Ishikawa (cell line): ENCODE measurements at regions not wholly inside any gene's neighbourhood (a gene's known extent, or its start where the extent isn't known, plus 50 kb on each side); places are given as distances from the start of the nearest gene placed in this dataset.
A peak's percentile ranks its signal among the peaks of the same experiment; 100 is the strongest.

ENCODE experiments used
- CEBPB ChIP-seq: IDR thresholded peaks from 2 replicates; pipeline ENCODE4 v1.6.1; 2012
- CREB1 ChIP-seq: IDR thresholded peaks from 2 replicates; pipeline ENCODE4 v1.6.1; 2012; ENCODE audit warnings: low read depth
- EGR1 ChIP-seq: IDR thresholded peaks from 2 replicates; pipeline ENCODE4 v1.6.1; 2012
- EP300 ChIP-seq: IDR thresholded peaks from 2 replicates; pipeline ENCODE4 v1.6.1; 2012; ENCODE audit warnings: borderline replicate concordance
- FOXM1 ChIP-seq: IDR thresholded peaks from 2 replicates; pipeline ENCODE4 v1.6.1; 2012; ENCODE audit warnings: low read depth, borderline replicate concordance
- MAX ChIP-seq: IDR thresholded peaks from 2 replicates; pipeline ENCODE4 v1.6.1; 2012
- NFIC ChIP-seq: IDR thresholded peaks from 2 replicates; pipeline ENCODE4 v1.6.1; 2012
- RAD21 ChIP-seq: IDR thresholded peaks from 2 replicates; pipeline ENCODE4 v1.6.1; 2012; ENCODE audit warnings: low read depth
- TAF1 ChIP-seq: IDR thresholded peaks from 2 replicates; pipeline ENCODE4 v1.6.1; 2012; ENCODE audit warnings: low read depth, mild to moderate bottlenecking
- TEAD4 ChIP-seq: IDR thresholded peaks from 2 replicates; pipeline ENCODE4 v1.6.1; 2012
- USF1 ChIP-seq: IDR thresholded peaks from 2 replicates; pipeline ENCODE4 v1.6.1; 2012
- YY1 ChIP-seq: IDR thresholded peaks from 2 replicates; pipeline ENCODE4 v1.6.1; 2012; ENCODE audit warnings: low read depth
- ZBTB7A ChIP-seq: IDR thresholded peaks from 2 replicates; pipeline ENCODE4 v1.6.1; 2012; ENCODE audit warnings: low read depth
- TF ChIP-seq, protein P1 (sequence below): IDR thresholded peaks from 2 replicates; pipeline ENCODE4 v1.6.1; 2012; ENCODE audit warnings: low read depth, mild to moderate bottlenecking

DNA sequence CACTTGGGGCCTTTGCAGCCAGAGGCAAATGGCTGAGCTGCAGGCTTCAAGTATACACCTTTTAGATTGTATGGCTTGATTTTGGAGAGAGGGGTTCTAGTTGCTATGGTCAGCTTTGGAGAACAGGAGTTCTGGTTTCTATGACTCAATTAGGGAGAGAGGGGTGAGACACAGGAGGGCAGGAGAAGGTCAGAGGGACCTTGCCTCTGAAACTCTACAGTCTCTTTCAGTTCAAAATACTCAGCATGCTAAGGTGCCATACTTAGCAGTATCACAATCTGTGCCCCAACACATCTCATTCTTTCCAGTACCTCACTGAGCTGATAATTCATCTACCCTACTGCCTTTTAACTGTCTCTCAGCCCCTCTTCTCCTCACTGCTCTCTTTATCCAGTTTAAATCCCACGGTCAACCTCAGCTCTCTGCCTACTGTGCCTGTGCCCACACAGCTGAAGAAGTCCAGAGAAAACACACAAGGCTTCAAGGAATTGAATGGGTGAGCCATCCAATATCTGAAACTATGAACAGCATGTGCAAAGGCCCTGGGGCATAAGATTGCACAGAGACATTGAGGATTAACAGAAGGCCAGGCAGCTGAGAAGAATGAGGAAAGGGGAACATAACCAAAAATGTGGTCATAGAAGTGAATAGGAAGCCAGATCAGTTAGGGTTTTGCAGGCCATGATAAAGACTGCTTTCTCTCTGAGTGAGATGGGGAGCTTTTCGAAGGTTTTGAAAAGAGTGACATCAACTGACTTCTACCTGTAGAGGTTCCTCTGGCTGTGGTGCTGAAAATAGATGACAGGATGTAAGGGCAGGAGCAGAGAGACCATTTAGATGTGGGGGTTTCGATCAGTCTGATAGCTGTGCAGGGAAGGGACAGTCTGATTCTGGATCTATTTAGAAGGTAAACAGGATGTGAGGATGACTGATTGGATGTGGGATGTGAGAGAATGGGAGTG, 54.5 kb upstream of the C3orf80 start:
- TF ChIP-seq RAD21: no peak
- TF ChIP-seq, protein P1, sequence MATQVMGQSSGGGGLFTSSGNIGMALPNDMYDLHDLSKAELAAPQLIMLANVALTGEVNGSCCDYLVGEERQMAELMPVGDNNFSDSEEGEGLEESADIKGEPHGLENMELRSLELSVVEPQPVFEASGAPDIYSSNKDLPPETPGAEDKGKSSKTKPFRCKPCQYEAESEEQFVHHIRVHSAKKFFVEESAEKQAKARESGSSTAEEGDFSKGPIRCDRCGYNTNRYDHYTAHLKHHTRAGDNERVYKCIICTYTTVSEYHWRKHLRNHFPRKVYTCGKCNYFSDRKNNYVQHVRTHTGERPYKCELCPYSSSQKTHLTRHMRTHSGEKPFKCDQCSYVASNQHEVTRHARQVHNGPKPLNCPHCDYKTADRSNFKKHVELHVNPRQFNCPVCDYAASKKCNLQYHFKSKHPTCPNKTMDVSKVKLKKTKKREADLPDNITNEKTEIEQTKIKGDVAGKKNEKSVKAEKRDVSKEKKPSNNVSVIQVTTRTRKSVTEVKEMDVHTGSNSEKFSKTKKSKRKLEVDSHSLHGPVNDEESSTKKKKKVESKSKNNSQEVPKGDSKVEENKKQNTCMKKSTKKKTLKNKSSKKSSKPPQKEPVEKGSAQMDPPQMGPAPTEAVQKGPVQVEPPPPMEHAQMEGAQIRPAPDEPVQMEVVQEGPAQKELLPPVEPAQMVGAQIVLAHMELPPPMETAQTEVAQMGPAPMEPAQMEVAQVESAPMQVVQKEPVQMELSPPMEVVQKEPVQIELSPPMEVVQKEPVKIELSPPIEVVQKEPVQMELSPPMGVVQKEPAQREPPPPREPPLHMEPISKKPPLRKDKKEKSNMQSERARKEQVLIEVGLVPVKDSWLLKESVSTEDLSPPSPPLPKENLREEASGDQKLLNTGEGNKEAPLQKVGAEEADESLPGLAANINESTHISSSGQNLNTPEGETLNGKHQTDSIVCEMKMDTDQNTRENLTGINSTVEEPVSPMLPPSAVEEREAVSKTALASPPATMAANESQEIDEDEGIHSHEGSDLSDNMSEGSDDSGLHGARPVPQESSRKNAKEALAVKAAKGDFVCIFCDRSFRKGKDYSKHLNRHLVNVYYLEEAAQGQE: peak; percentile 58; the same call in 1 of the 2 replicates

- TF ChIP-seq NFIC (peak; percentile 43; the same call in 1 of the 2 replicates), TAF1 (no peak)
These were observed 53.4 kb upstream of the C3orf80 start for GRCh38 chr3:160171813-160172212.

- no peak for TF ChIP-seq CEBPB
- TF ChIP-seq TEAD4: no peak
- TF ChIP-seq EP300: no peak
- TF ChIP-seq CREB1: no peak
- TF ChIP-seq FOXM1: no peak
- TF ChIP-seq RAD21: no peak
- no peak for TF ChIP-seq TAF1
- TF ChIP-seq USF1: no peak
- TF ChIP-seq EGR1: no peak
- TF ChIP-seq MAX: no peak
- TF ChIP-seq ZBTB7A: no peak
- TF ChIP-seq, protein P1: no peak
- no peak for TF ChIP-seq YY1
- no peak for TF ChIP-seq NFIC
These were observed 50.6 kb upstream of the C3orf80 start for GRCh38 chr3:160174621-160175020.
